ENCODE measurements at regions not wholly inside any gene's neighbourhood (a gene's known extent, or its start where the extent isn't known, plus 50 kb on each side); places are given as distances from the start of the nearest gene placed in this dataset.

DNA sequence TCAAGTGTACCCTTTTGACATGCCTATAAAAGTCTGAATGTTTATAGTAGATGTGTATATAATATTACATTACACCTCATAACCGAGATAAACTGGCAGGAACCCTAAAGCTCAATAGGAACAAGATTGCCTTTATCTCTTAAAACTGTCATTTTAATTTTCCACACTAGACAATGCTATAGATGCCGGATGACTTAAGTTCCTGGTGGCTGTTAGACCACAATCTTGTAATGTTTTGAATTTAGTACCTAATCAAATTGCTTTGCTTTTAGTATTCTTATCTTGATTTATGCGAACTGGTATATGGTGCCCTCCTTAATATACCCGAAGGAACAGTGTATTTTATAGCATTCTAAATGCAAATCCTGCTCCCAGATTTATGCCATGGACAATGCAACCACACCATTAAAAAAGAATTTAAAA lies 1397.0 kb upstream of the ADGRL4 start:
- Histone ChIP-seq H3K27ac (ENCODE audit: low read depth, low read length) (no peak overlapping the region), H3K9ac (ENCODE audit: low read length) (no peak overlapping the region), H3K9me3 (ENCODE audit: low read length) (no peaks in the 10 kb centered on the region), H3K27me3 (ENCODE audit: control insufficient read depth in 1 of 2, insufficient read depth in 2 of 2, low read length in 2 of 2) (no peaks in the 10 kb centered on the region), H3K4me3 (ENCODE audit: low read depth in 1 of 2, low read length in 2 of 2) (no peak overlapping the region), H3K4me1 (ENCODE audit: insufficient read depth, low read length) (no peaks in the 10 kb centered on the region), H3K36me3 (ENCODE audit: insufficient read depth, low read length) (no peaks in the 10 kb centered on the region)

DNA sequence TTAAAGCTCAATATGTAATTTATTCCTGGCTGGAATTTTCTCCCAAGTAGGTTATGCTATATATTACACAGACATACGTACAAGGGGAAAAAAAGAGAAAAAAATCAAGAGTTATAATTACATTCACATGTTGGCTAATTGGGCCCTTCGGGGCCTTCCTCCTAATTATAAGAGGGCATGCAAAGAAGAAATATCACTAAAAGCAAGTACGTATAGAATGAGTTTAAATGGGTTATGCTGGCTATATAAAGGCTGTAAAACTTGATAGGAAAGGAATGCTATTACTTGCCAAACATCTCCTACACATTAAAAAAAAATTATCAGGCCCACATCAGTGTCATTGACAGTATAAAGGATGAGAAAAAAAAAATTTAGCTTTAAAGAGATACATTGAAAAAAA lies 1396.1 kb upstream of the ADGRL4 start:
- Histone ChIP-seq H3K9me3 (ENCODE audit: low read length) (no peaks in the 10 kb centered on the region), H3K36me3 (ENCODE audit: insufficient read depth, low read length) (no peaks in the 10 kb centered on the region), H3K27me3 (ENCODE audit: control insufficient read depth in 1 of 2, insufficient read depth in 2 of 2, low read length in 2 of 2) (no peaks in the 10 kb centered on the region), H3K9ac (ENCODE audit: low read length) (no peak overlapping the region), H3K4me1 (ENCODE audit: insufficient read depth, low read length) (no peaks in the 10 kb centered on the region), H3K4me3 (ENCODE audit: low read depth in 1 of 2, low read length in 2 of 2) (no peak overlapping the region), H3K27ac (ENCODE audit: low read depth, low read length) (no peak overlapping the region)

DNA sequence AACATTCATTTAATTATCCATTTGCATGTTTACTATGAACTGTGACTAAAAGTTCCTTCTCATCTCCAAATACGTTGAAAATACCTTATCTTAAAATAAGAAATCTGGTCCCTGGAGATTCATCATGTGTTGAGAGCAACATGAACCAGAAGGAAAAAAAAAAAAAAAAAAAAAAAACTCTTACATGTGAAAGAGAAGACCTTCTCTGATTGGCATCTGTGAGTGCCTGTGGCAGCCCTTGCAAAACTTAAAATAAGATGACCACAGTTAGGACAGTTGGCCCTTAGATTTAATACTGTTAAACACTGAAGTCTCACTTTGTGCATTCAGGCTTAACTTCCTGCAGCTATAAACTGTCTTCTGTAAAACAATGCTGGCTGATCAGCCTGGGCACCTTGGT lies 1395.2 kb upstream of the ADGRL4 start:
- Histone ChIP-seq H3K4me3 (ENCODE audit: low read depth in 1 of 2, low read length in 2 of 2) (no peak overlapping the region), H3K9me3 (ENCODE audit: low read length) (no peaks in the 10 kb centered on the region), H3K9ac (ENCODE audit: low read length) (no peak overlapping the region), H3K36me3 (ENCODE audit: insufficient read depth, low read length) (no peaks in the 10 kb centered on the region), H3K27me3 (ENCODE audit: control insufficient read depth in 1 of 2, insufficient read depth in 2 of 2, low read length in 2 of 2) (no peaks in the 10 kb centered on the region), H3K4me1 (ENCODE audit: insufficient read depth, low read length) (no peaks in the 10 kb centered on the region), H3K27ac (ENCODE audit: low read depth, low read length) (no peak overlapping the region)

DNA sequence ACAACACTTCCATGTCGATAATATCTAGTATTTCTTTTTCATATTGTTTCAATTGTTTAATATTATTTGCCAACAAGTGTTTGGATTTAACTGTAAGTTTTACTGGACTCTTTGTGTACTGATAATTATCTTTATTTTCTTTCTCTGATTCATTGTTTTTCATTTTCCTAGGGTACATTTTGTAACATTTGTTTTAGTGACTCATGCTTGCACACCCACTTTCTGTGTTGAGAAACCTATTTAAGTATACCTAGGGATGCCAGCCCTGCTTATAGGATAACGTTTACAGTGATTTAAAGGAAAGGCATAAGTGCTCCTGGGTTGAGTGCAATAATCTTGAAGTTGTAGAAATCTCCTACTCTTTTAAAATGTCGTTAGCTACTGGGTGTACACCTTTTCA lies 1386.0 kb upstream of the ADGRL4 start:
- H3K27me3 ChIP-seq (ENCODE audit: control insufficient read depth in 1 of 2, insufficient read depth in 2 of 2, low read length in 2 of 2), result no peaks in the 10 kb centered on the region
- H3K4me1 ChIP-seq (ENCODE audit: insufficient read depth, low read length), result no peaks in the 10 kb centered on the region

DNA sequence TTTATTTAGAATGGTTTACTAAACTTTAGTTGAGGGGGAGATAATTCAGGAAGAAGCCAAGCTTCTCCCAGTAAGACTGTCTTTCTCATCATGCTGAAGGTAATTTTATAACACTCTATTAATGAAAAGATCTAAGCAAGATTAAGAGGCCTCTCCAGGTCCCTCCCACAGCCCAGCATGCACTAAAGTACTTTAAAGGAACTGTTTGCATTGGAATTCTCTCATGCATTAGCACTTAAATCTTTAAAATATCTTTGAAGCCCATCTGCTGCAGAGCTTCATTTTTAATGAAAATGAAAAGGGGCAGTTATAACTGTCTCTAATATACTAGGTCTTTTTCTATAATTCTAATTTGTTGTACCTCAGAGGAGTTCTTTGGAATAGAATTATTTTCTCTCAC lies 1379.1 kb upstream of the ADGRL4 start:
- H3K4me1 ChIP-seq (ENCODE audit: insufficient read depth, low read length), result no peaks in the 10 kb centered on the region
- no peak overlapping the region for H3K9ac ChIP-seq (ENCODE audit: low read length)
- no peaks in the 10 kb centered on the region for H3K36me3 ChIP-seq (ENCODE audit: insufficient read depth, low read length)
- H3K27ac ChIP-seq (ENCODE audit: low read depth, low read length), result no peak overlapping the region
- H3K9me3 ChIP-seq (ENCODE audit: low read length), result no peaks in the 10 kb centered on the region
- H3K27me3 ChIP-seq (ENCODE audit: control insufficient read depth in 1 of 2, insufficient read depth in 2 of 2, low read length in 2 of 2), result no peaks in the 10 kb centered on the region
- H3K4me3 ChIP-seq (ENCODE audit: low read depth in 1 of 2, low read length in 2 of 2), result no peak overlapping the region

More for the DNA sequence above, 1386.0 kb upstream of the ADGRL4 start:
- no peak overlapping the region for H3K9ac ChIP-seq (ENCODE audit: low read length)
- no peaks in the 10 kb centered on the region for H3K36me3 ChIP-seq (ENCODE audit: insufficient read depth, low read length)
- no peak overlapping the region for H3K27ac ChIP-seq (ENCODE audit: low read depth, low read length)
- H3K4me3 ChIP-seq (ENCODE audit: low read depth in 1 of 2, low read length in 2 of 2), result no peak overlapping the region
- no peaks in the 10 kb centered on the region for H3K9me3 ChIP-seq (ENCODE audit: low read length)

DNA sequence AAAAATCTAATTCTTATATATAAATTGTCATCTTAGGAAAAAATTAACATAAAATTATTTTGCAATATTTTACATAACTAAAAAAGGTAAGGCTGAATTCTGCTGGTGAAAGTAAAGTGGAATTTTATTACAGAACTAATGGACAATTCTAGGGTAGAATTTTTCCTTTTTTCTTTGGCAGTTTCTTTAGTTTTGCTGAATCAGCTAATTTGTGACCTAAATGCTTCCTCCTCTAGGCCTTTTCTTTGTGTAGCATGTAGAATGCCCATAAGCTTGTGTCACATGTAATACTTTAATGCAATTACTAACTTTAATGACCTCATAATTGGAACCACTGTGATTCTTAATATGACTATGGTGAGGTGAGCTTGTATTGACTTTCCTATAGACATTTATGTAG lies 1378.4 kb upstream of the ADGRL4 start:
- Histone ChIP-seq H3K27me3 (ENCODE audit: control insufficient read depth in 1 of 2, insufficient read depth in 2 of 2, low read length in 2 of 2) (no peaks in the 10 kb centered on the region), H3K9ac (ENCODE audit: low read length) (no peak overlapping the region), H3K4me1 (ENCODE audit: insufficient read depth, low read length) (no peaks in the 10 kb centered on the region)

DNA sequence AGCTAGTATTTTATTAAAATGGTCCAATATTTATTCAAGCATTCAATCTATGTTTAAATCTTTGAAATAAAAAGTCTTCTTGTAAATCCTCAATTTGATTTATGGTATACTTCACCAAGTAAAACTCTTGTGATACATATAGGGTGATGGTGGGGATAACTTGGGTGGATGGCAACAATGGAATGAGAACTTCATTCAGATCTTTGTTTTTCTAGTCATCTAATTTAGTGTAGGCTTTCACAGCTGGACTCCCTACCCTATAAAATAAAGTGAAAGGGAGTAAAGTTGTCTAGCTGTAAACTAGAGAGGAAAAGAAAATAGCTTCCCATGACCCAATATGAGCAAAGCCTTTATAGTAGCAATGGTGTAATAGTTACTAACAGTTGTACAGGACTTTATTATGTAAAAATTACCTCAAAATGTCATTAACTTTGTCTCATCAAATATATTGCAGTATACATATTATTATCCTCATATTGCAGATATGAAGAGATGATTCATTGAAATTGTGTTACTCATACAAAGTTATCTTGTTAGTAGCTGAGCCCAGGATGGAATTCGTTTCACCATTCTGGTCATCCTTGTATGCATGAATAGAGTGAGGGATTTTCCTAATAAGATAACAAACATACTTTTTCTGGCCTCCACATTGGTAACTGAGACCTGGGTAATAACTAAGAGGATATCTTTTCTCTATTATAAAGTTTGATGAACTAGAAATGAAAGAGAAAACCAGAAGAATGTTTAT lies 1377.7 kb upstream of the ADGRL4 start:
- H3K36me3 ChIP-seq (ENCODE audit: insufficient read depth, low read length), result no peaks in the 10 kb centered on the region
- H3K4me1 ChIP-seq (ENCODE audit: insufficient read depth, low read length), result no peaks in the 10 kb centered on the region
- no peak overlapping the region for H3K27ac ChIP-seq (ENCODE audit: low read depth, low read length)
- no peak overlapping the region for H3K9ac ChIP-seq (ENCODE audit: low read length)
- no peaks in the 10 kb centered on the region for H3K9me3 ChIP-seq (ENCODE audit: low read length)
- H3K4me3 ChIP-seq (ENCODE audit: low read depth in 1 of 2, low read length in 2 of 2), result no peak overlapping the region
- H3K27me3 ChIP-seq (ENCODE audit: control insufficient read depth in 1 of 2, insufficient read depth in 2 of 2, low read length in 2 of 2), result no peaks in the 10 kb centered on the region

More for the DNA sequence above, 1378.4 kb upstream of the ADGRL4 start:
- H3K4me3 ChIP-seq (ENCODE audit: low read depth in 1 of 2, low read length in 2 of 2), result no peak overlapping the region
- no peak overlapping the region for H3K27ac ChIP-seq (ENCODE audit: low read depth, low read length)
- H3K36me3 ChIP-seq (ENCODE audit: insufficient read depth, low read length), result no peaks in the 10 kb centered on the region
- no peaks in the 10 kb centered on the region for H3K9me3 ChIP-seq (ENCODE audit: low read length)

DNA sequence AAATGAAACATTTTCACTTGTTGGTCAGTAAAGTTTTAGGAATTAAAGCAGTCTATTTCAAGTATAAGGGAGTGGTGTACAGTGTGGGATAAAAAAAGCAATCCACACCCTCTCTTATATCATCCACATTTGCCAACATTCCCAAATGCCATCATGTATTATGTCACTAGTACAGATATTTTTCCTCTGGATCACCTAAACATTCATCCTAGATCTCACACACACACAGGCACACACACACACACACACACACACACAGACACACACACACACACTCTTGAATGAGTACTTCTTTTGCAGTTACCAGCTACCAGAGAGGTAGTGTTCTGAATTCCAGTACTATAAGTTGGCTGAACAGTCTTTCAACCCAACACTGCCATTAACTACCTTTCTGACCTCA lies 1369.1 kb upstream of the ADGRL4 start:
- no peaks in the 10 kb centered on the region for H3K27me3 ChIP-seq (ENCODE audit: control insufficient read depth in 1 of 2, insufficient read depth in 2 of 2, low read length in 2 of 2)

DNA sequence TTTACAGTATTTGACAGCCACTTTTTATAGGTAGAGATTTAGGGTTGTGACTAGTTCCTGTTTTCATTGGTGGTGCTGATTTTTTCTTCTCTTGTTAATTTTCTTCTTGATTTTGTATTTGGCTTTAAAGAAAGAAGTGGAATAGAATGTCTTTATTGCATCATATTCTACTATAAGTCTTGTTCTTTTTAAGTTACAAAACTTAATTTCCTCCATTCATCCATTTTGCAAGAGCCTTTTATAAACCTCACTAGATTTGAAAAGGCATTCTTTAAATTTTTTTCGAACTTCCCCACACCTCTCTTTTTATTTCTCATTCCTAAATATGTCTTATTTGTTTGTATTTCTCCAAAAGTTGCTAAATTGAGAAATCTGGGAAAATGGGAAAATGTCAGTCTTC lies 1368.6 kb upstream of the ADGRL4 start:
- Histone ChIP-seq H3K36me3 (ENCODE audit: insufficient read depth, low read length) (no peaks in the 10 kb centered on the region), H3K4me3 (ENCODE audit: low read depth in 1 of 2, low read length in 2 of 2) (no peak overlapping the region), H3K9ac (ENCODE audit: low read length) (no peak overlapping the region), H3K27ac (ENCODE audit: low read depth, low read length) (no peak overlapping the region), H3K27me3 (ENCODE audit: control insufficient read depth in 1 of 2, insufficient read depth in 2 of 2, low read length in 2 of 2) (no peaks in the 10 kb centered on the region), H3K9me3 (ENCODE audit: low read length) (no peaks in the 10 kb centered on the region), H3K4me1 (ENCODE audit: insufficient read depth, low read length) (no peaks in the 10 kb centered on the region)

More for the DNA sequence above, 1369.1 kb upstream of the ADGRL4 start:
- H3K9ac ChIP-seq (ENCODE audit: low read length), result no peak overlapping the region
- no peaks in the 10 kb centered on the region for H3K9me3 ChIP-seq (ENCODE audit: low read length)
- no peaks in the 10 kb centered on the region for H3K4me1 ChIP-seq (ENCODE audit: insufficient read depth, low read length)
- H3K27ac ChIP-seq (ENCODE audit: low read depth, low read length), result no peak overlapping the region
- no peak overlapping the region for H3K4me3 ChIP-seq (ENCODE audit: low read depth in 1 of 2, low read length in 2 of 2)
- no peaks in the 10 kb centered on the region for H3K36me3 ChIP-seq (ENCODE audit: insufficient read depth, low read length)

DNA sequence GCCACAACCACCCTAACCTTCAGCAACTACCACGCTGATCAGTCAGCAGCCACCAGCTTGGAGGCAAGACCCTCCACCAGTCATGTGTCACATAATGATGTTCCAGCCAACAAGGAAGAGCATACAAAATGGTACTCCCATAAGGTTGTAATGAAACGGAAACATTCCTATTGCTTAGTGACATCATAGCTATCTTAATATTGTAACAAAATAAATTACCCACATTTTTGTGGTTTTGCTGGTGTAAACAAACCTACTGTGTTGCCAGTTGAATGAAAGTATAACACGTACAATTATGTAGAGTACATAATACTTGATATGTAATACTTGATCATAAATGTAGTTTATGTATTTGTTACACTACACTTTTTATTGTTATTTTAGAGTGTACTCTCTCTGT lies 1363.2 kb upstream of the ADGRL4 start:
- Histone ChIP-seq H3K9ac (ENCODE audit: low read length) (no peak overlapping the region), H3K36me3 (ENCODE audit: insufficient read depth, low read length) (no peaks in the 10 kb centered on the region), H3K27ac (ENCODE audit: low read depth, low read length) (no peak overlapping the region), H3K4me1 (ENCODE audit: insufficient read depth, low read length) (no peaks in the 10 kb centered on the region), H3K27me3 (ENCODE audit: control insufficient read depth in 1 of 2, insufficient read depth in 2 of 2, low read length in 2 of 2) (no peaks in the 10 kb centered on the region), H3K4me3 (ENCODE audit: low read depth in 1 of 2, low read length in 2 of 2) (no peak overlapping the region), H3K9me3 (ENCODE audit: low read length) (no peaks in the 10 kb centered on the region)

DNA sequence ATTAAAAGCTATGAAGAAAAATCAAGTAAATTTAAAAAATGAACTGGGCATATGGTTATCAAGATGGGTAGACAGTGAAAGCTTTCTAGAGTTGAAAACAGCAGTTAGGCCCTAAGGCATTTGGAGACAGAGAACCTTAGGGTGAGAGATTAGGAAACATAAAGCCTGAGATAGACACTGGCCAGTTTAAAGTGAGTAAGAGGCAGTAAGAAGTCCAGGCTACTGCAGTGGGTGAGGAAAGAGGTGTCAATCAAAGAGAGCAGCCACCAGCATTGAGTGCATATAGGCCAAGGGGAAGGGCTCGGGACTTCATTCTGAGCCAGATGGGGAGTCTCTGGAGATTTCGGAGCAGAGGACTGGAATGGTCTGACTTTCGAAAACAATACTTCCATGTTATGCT lies 1360.5 kb upstream of the ADGRL4 start:
- no peak overlapping the region for H3K27ac ChIP-seq (ENCODE audit: low read depth, low read length)
- H3K4me3 ChIP-seq (ENCODE audit: low read depth in 1 of 2, low read length in 2 of 2), result no peak overlapping the region
- H3K4me1 ChIP-seq (ENCODE audit: insufficient read depth, low read length), result no peaks in the 10 kb centered on the region
- no peaks in the 10 kb centered on the region for H3K27me3 ChIP-seq (ENCODE audit: control insufficient read depth in 1 of 2, insufficient read depth in 2 of 2, low read length in 2 of 2)
- no peak overlapping the region for H3K9ac ChIP-seq (ENCODE audit: low read length)
- no peaks in the 10 kb centered on the region for H3K9me3 ChIP-seq (ENCODE audit: low read length)
- H3K36me3 ChIP-seq (ENCODE audit: insufficient read depth, low read length), result no peaks in the 10 kb centered on the region

DNA sequence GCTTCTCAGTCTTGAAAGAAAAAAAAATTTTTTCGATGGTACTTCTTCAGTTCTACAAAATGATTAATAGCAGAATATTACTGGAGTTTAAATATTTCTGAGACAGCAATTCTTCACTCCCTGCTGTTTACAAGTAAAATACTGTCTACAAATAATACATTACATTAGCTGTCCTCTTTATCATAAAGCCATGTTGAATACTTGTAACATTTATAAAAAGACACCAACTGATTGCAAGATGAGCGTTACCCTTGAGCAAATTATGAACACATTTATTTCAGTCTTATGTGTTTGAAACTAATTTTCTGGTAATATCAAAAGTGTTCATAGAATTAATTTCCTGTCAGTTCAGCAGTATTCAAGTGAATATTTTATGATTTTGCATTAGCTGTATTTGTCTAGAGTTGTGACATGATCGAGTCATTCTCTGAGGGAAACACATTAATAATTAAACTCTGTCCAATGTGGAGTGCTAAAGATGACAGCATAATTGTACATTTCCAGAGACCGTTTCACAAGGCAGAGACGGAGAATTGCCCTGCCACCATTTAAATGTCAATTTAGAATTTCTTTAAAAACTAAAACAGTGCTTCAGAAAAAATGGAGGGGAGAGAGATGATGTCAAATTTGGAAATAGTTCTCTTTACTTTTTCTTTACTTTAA lies 1359.0 kb upstream of the ADGRL4 start:
- Histone ChIP-seq H3K4me1 (ENCODE audit: insufficient read depth, low read length) (no peaks in the 10 kb centered on the region), H3K9me3 (ENCODE audit: low read length) (no peaks in the 10 kb centered on the region), H3K27ac (ENCODE audit: low read depth, low read length) (no peak overlapping the region), H3K4me3 (ENCODE audit: low read depth in 1 of 2, low read length in 2 of 2) (no peak overlapping the region), H3K27me3 (ENCODE audit: control insufficient read depth in 1 of 2, insufficient read depth in 2 of 2, low read length in 2 of 2) (no peaks in the 10 kb centered on the region), H3K36me3 (ENCODE audit: insufficient read depth, low read length) (no peaks in the 10 kb centered on the region), H3K9ac (ENCODE audit: low read length) (no peak overlapping the region)
